PC-9 (cell line): ENCODE measurements at regions not wholly inside any gene's neighbourhood (a gene's known extent, or its start where the extent isn't known, plus 50 kb on each side); places are given as distances from the start of the nearest gene placed in this dataset.

Source experiments
- BruUV-seq: library from RNA; stranded (reverse); fragments of 400-500 nt; replicated peaks from 2 replicates; lab custom pipeline; 2021; lab: Mats Ljungman, UMichigan
- CTCF ChIA-PET: fragments of 300-600 bp; sonication (Branson Sonifier 250); formaldehyde crosslinking; loops from one replicate; lab custom pipeline; 2022; ENCODE audit warnings: antibody characterized with exemption; lab: Charles Lee
- POLR2A ChIA-PET: fragments of 300-600 bp; sonication (Branson Sonifier 250); formaldehyde crosslinking; loops from one replicate; lab custom pipeline; 2022; ENCODE audit warnings: antibody characterized with exemption; ENCODE audit not compliant: unreplicated experiment; lab: Charles Lee
- DNase-seq, 2 experiments: peaks; one replicate each; pipeline versions ENCODE4 v3.0.0 to v3.0.0-alpha.2; 2015 to 2022; ENCODE audit warnings: mixed read lengths in 1 of 2
- H2AFZ ChIP-seq: fragments of 200-600 bp; sonication (generic); 2 replicates; pipeline ENCODE4 v1.8.1; 2017; ENCODE audit warnings: antibody characterized with exemption
- H3F3A ChIP-seq: fragments of 200-600 bp; sonication (generic); 2 replicates; pipeline ENCODE4 v1.8.1; 2017; ENCODE audit warnings: antibody characterized with exemption, mild to moderate bottlenecking, low read depth; ENCODE audit not compliant: insufficient read depth
- H3K27ac ChIP-seq: fragments of 200-600 bp; sonication (generic); 2 replicates; pipeline ENCODE4 v1.6.1; 2016; ENCODE audit warnings: mixed run types
- H3K27me3 ChIP-seq: fragments of 200-600 bp; sonication (generic); 2 replicates; pipeline ENCODE4 v1.6.1; 2016; ENCODE audit warnings: low read depth, mixed run types; ENCODE audit not compliant: insufficient read depth
- H3K36me3 ChIP-seq: fragments of 200-600 bp; sonication (generic); 2 replicates; pipeline ENCODE4 v1.6.1; 2016; ENCODE audit warnings: low read depth, mixed run types
- H3K4me1 ChIP-seq: fragments of 200-600 bp; sonication (generic); replicated peaks from 2 replicates; pipeline ENCODE4 v1.6.1; 2016; ENCODE audit warnings: mixed run types; ENCODE audit not compliant: insufficient read depth
- H3K4me2 ChIP-seq: fragments of 200-600 bp; sonication (generic); 2 replicates; pipeline ENCODE4 v1.6.1; 2017; ENCODE audit warnings: mixed run types
- H3K4me3 ChIP-seq: fragments of 200-600 bp; sonication (generic); 2 replicates; pipeline ENCODE4 v1.6.1; 2016; ENCODE audit warnings: mixed run types
- H3K79me2 ChIP-seq: fragments of 200-600 bp; sonication (generic); 2 replicates; pipeline ENCODE4 v1.6.1; 2017; ENCODE audit warnings: low read depth, mixed run types
- H3K9me2 ChIP-seq: fragments of 200-600 bp; sonication (generic); 2 replicates; pipeline ENCODE4 v1.8.1; 2017; ENCODE audit warnings: mild to moderate bottlenecking; ENCODE audit not compliant: insufficient read depth
- H3K9me3 ChIP-seq: fragments of 200-600 bp; sonication (generic); 2 replicates; pipeline ENCODE4 v1.8.1; 2016; ENCODE audit warnings: low read depth; ENCODE audit not compliant: insufficient read depth
- H4K20me1 ChIP-seq: fragments of 200-600 bp; sonication (generic); 2 replicates; pipeline ENCODE4 v1.8.1; 2017; ENCODE audit not compliant: insufficient read depth
- CTCF ChIP-seq: fragments of 200-600 bp; sonication (generic); conservative IDR thresholded peaks from 2 replicates; pipeline ENCODE4 v1.6.1; 2017; ENCODE audit warnings: mixed run types, antibody characterized with exemption, mild to moderate bottlenecking, moderate library complexity
- EZH2 ChIP-seq: fragments of 200-600 bp; sonication (generic); IDR thresholded peaks from 2 replicates; pipeline ENCODE4 v1.8.0; 2017; ENCODE audit warnings: antibody characterized with exemption, low read depth
- intact Hi-C: fragments of 100-400 bp; cut with micrococcal nuclease; formaldehyde crosslinking; loops from one replicate; pipeline ENCODE4 v1.10.0; 2022; ENCODE audit not compliant: unreplicated experiment

GRCh38 chr4:170705907-170706306 is 616.2 kb upstream of the AADAT start:
- intact Hi-C loops: no loop called here
- DNase-seq: no peak
- TF ChIP-seq EZH2 (no peak), CTCF (no peak)
- POLR2A ChIA-PET: no interaction called here
- BruUV-seq: no TSS peak
- Histone ChIP-seq H3K4me2 (no peak overlapping the region), H3K9me2 (no peaks in the 10 kb centered on the region), H3K27ac (no peak overlapping the region), H2AFZ (no peak overlapping the region), H3K36me3 (no peaks in the 10 kb centered on the region), H3K27me3 (no peaks in the 10 kb centered on the region), H3K9me3 (no peaks in the 10 kb centered on the region), H3F3A (no peaks in the 10 kb centered on the region), H3K79me2 (no peaks in the 10 kb centered on the region), H4K20me1 (no peaks in the 10 kb centered on the region), H3K4me3 (no peak overlapping the region), H3K4me1 (no peaks in the 10 kb centered on the region)
- CTCF ChIA-PET: no interaction called here

GRCh38 chr4:170700064-170700463 is 610.3 kb upstream of the AADAT start:
- DNase-seq: no peak
- TF ChIP-seq CTCF (no peak), EZH2 (no peak)
- Histone ChIP-seq H3K4me1 (no peaks in the 10 kb centered on the region), H4K20me1 (no peaks in the 10 kb centered on the region), H3K4me2 (no peak overlapping the region), H3K9me2 (no peaks in the 10 kb centered on the region), H2AFZ (no peak overlapping the region), H3K4me3 (no peak overlapping the region), H3K9me3 (no peaks in the 10 kb centered on the region), H3K36me3 (no peaks in the 10 kb centered on the region), H3K27me3 (no peaks in the 10 kb centered on the region), H3K79me2 (no peaks in the 10 kb centered on the region), H3F3A (no peaks in the 10 kb centered on the region), H3K27ac (no peak overlapping the region)
- POLR2A ChIA-PET: no interaction called here
- CTCF ChIA-PET: no interaction called here
- no TSS peak for BruUV-seq
- intact Hi-C loops: no loop called here

GRCh38 chr4:170698334-170698733 is 608.6 kb upstream of the AADAT start:
- no peak overlapping the region for H2AFZ ChIP-seq
- no peaks in the 10 kb centered on the region for H3K9me3 ChIP-seq
- intact Hi-C loops: no loop called here
- H3K4me2 ChIP-seq: no peak overlapping the region
- no peak overlapping the region for H3K4me3 ChIP-seq
- H3K79me2 ChIP-seq: no peaks in the 10 kb centered on the region
- H3K27ac ChIP-seq: no peak overlapping the region
- no peaks in the 10 kb centered on the region for H3K36me3 ChIP-seq
- DNase-seq: no peak
- TF ChIP-seq EZH2 (no peak), CTCF (no peak)
- H3F3A ChIP-seq: no peaks in the 10 kb centered on the region
- no peaks in the 10 kb centered on the region for H4K20me1 ChIP-seq
- H3K9me2 ChIP-seq: no peaks in the 10 kb centered on the region
- no TSS peak for BruUV-seq
- H3K27me3 ChIP-seq: no peaks in the 10 kb centered on the region
- H3K4me1 ChIP-seq: no peaks in the 10 kb centered on the region
- ChIA-PET POLR2A (no interaction called here), CTCF (no interaction called here)
